Activated naive CD8-positive, alpha-beta T cell treated with anti-CD3 and anti-CD28 coated beads, Interleukin-2, amount 10 ng/mL, durations not matched to agents 7 days and 5 days (primary cell): ENCODE measurements at regions not wholly inside any gene's neighbourhood (a gene's known extent, or its start where the extent isn't known, plus 50 kb on each side); places are given as distances from the start of the nearest gene placed in this dataset.

ENCODE experiments used
- ATAC-seq: fragments of 150-1000 bp; cut with Tn5 transposase; one replicate; pipeline ENCODE4 v1.10.0; 2021; ENCODE audit warnings: low read depth, moderate library complexity
- POLR2A ChIA-PET: fragments of 350-600 bp; sonication (Branson Sonifier 250); formaldehyde crosslinking; loops from one replicate; lab custom pipeline; 2021; ENCODE audit warnings: antibody characterized with exemption; lab: Charles Lee
- DNase-seq: peaks from one replicate; pipeline ENCODE4 v3.0.0; 2021
- H3K27ac Mint-ChIP-seq: one replicate; pipeline ENCODE4 v1.8.0; 2022; ENCODE audit warnings: mild to moderate bottlenecking, mixed read lengths
- H3K27me3 Mint-ChIP-seq: one replicate; pipeline ENCODE4 v1.8.0; 2022; ENCODE audit warnings: mild to moderate bottlenecking, moderate library complexity, mixed read lengths
- H3K36me3 Mint-ChIP-seq: one replicate; pipeline ENCODE4 v1.8.0; 2021; ENCODE audit warnings: mild to moderate bottlenecking, mixed read lengths
- H3K4me1 Mint-ChIP-seq: one replicate; pipeline ENCODE4 v1.8.0; 2021; ENCODE audit warnings: mixed read lengths
- H3K4me3 Mint-ChIP-seq: one replicate; pipeline ENCODE4 v1.8.0; 2022; ENCODE audit warnings: mild to moderate bottlenecking, moderate library complexity, mixed read lengths
- H3K9me3 Mint-ChIP-seq: one replicate; pipeline ENCODE4 v1.8.0; 2021; ENCODE audit warnings: mixed read lengths

- peaks cover 4% of the 10 kb centered on the region for H3K36me3 Mint-ChIP-seq
- POLR2A ChIA-PET = no interaction called here
- peaks cover 15% of the 10 kb centered on the region for H3K27me3 Mint-ChIP-seq
- no peak for DNase-seq
- no peak overlapping the region for H3K4me3 Mint-ChIP-seq
- no peaks in the 10 kb centered on the region for H3K9me3 Mint-ChIP-seq
- no peaks in the 10 kb centered on the region for H3K4me1 Mint-ChIP-seq
- no peak overlapping the region for H3K27ac Mint-ChIP-seq
- no peak for ATAC-seq
Observed at GRCh38 chr11:128251140-128251539, 336.2 kb downstream of the ETS1 start.

- POLR2A ChIA-PET = no interaction called here
- no peaks in the 10 kb centered on the region for H3K9me3 Mint-ChIP-seq
- DNase-seq (no peak), ATAC-seq (no peak)
- H3K27ac Mint-ChIP-seq = no peak overlapping the region
- H3K36me3 Mint-ChIP-seq = peaks cover 1% of the 10 kb centered on the region
- H3K4me3 Mint-ChIP-seq = no peak overlapping the region
- peaks cover 15% of the 10 kb centered on the region for H3K27me3 Mint-ChIP-seq
- no peaks in the 10 kb centered on the region for H3K4me1 Mint-ChIP-seq
Observed at GRCh38 chr11:128250482-128250881, 336.9 kb downstream of the ETS1 start.

DNA sequence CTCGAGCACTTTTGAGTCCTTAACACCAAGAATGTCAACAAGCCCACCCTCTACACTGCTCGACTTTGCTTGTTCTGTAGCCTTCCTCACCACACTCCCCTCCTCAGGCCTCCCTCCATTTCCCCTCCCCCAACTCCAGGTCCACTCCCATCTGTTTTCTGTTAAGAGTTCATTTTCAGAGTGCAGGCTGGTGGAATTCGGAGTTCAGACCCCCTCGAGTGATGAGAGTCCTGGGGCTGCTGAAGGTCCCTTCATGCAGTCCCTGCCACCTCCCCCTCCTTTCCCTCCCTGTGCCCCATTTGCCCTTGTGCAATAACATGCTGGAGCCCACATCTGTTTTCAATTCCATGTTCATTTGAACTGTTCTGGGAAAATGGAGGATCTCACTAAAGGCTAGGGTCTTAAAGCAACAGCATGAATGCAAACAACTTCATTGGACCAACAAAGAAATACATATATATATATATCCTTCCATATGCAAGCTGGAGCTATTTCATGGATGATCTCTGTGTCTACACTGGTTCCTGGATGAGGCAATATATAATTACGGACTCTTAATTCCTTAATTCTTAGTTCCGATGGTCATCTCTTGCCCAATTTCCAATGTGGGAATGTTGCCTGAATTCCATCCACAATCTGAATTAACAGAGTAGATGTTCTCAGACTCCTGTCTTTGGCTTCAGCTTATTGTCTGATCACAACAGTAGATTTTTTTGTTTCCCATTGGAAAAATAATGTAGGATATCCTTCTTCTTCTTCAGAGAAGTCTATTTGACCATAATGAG is 340.4 kb downstream of the ETS1 start:
- no peak for ATAC-seq
- POLR2A ChIA-PET = no interaction called here
- no peaks in the 10 kb centered on the region for H3K9me3 Mint-ChIP-seq
- H3K36me3 Mint-ChIP-seq = peaks cover 1% of the 10 kb centered on the region
- no peak overlapping the region for H3K4me3 Mint-ChIP-seq
- no peaks in the 10 kb centered on the region for H3K4me1 Mint-ChIP-seq
- DNase-seq = no peak
- H3K27ac Mint-ChIP-seq = no peak overlapping the region
- H3K27me3 Mint-ChIP-seq = peaks cover 15% of the 10 kb centered on the region

DNA sequence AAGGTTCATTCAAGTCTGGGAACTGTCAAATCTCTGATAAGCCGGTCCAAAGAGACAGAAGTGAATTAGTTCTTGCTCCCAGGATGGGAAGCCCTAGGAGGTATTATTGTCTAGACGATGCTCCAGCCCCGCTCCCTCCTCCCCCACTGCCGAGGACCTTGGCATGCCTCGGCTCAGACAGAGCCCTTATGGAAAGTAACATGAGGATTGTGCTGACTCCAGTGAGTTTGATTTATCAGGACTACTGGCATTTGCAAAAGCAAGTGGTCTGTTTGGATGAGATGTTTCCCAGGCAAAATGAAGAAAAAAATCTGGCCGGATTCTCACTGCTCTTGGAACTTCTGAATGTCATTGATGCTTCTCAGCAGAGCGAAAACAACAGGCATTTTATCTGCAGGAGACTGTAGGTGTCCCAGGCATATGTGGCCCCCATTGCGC is 341.0 kb downstream of the ETS1 start:
- Mint-ChIP-seq H3K4me3 (no peak overlapping the region), H3K9me3 (no peaks in the 10 kb centered on the region), H3K36me3 (no peaks in the 10 kb centered on the region), H3K4me1 (no peaks in the 10 kb centered on the region), H3K27me3 (peaks cover 12% of the 10 kb centered on the region), H3K27ac (no peak overlapping the region)
- DNase-seq (no peak), ATAC-seq (no peak)
- POLR2A ChIA-PET = no interaction called here

DNA sequence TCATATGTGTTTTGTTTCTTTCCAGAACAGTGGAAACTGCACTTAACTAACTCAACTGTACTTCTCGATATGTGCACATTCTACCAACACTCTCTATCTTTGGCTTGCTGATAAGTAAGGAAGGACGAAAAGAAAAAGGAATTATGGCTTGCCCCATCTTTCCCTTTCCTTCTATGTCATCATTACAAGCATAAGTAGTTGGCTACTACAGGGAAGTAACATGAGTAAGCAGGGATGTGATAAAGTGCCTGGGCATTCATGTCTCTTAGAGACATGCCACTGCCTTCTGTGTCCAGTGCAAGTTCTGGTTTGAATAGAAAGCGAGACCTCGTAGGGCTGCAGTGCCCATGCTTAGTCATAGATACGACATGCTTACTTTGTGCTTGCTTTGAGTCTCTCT is 342.5 kb downstream of the ETS1 start:
- H3K36me3 Mint-ChIP-seq = no peaks in the 10 kb centered on the region
- peaks cover 12% of the 10 kb centered on the region for H3K27me3 Mint-ChIP-seq
- ATAC-seq = no peak
- no peaks in the 10 kb centered on the region for H3K4me1 Mint-ChIP-seq
- no peak overlapping the region for H3K4me3 Mint-ChIP-seq
- POLR2A ChIA-PET = no interaction called here
- DNase-seq = no peak
- H3K9me3 Mint-ChIP-seq = no peaks in the 10 kb centered on the region
- H3K27ac Mint-ChIP-seq = no peak overlapping the region

GRCh38 chr11:128242451-128242850 is 344.9 kb downstream of the ETS1 start:
- peaks cover 9% of the 10 kb centered on the region for H3K4me1 Mint-ChIP-seq
- POLR2A ChIA-PET = no interaction called here
- no peaks in the 10 kb centered on the region for H3K36me3 Mint-ChIP-seq
- ATAC-seq (no peak), DNase-seq (no peak)
- H3K27ac Mint-ChIP-seq = no peak overlapping the region
- H3K4me3 Mint-ChIP-seq = no peak overlapping the region
- no peaks in the 10 kb centered on the region for H3K9me3 Mint-ChIP-seq
- H3K27me3 Mint-ChIP-seq = peaks cover 12% of the 10 kb centered on the region

DNA sequence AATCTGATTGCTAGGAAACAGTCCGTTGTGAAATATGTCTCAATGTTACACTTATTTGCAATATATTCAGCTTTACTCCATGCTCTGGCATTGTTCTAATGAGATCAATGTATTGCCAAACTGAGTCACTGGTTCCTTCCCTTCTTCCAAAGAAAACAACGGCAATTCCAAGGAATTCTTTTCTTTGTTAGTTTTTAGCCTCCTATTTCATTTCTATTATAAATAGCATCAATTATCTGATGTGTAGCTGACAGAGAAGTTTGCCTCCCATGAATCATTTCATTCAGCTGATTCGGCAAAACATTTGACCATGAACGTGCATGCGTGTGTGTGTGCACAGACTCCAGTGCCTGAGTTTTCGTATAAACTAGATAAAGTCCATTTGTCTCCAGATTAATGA is 346.8 kb downstream of the ETS1 start:
- Mint-ChIP-seq H3K9me3 (no peaks in the 10 kb centered on the region), H3K4me3 (no peak overlapping the region), H3K27ac (no peak overlapping the region), H3K27me3 (peaks cover 2% of the 10 kb centered on the region), H3K4me1 (peaks cover 9% of the 10 kb centered on the region), H3K36me3 (no peaks in the 10 kb centered on the region)
- POLR2A ChIA-PET = no interaction called here
- DNase-seq = no peak
- no peak for ATAC-seq

DNA sequence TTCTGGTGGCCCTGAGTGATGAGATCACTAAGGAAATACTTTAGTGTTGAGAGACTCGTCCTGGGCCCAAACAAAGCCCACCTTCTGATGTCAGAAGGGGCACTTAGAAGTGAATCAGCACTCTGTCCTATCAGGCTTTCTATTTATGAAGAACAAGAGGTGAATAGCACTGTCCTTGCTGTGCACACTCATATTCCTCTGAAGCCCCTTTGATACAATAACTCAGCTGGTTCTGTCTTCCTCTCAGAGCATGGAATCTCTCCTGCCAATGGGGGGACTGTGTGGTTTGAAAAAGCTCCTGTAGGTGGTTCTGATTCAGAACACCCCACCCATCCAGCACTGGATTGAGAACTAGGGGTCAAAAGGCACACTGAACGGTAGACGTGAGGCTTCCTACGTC is 348.1 kb downstream of the ETS1 start:
- Mint-ChIP-seq H3K36me3 (no peaks in the 10 kb centered on the region), H3K4me3 (peak overlapping the region; percentile 8), H3K27me3 (peaks cover 2% of the 10 kb centered on the region), H3K4me1 (peaks cover 9% of the 10 kb centered on the region), H3K27ac (peak overlapping the region; percentile 37), H3K9me3 (no peaks in the 10 kb centered on the region)
- ATAC-seq (no peak), DNase-seq (no peak)
- POLR2A ChIA-PET = no interaction called here

DNA sequence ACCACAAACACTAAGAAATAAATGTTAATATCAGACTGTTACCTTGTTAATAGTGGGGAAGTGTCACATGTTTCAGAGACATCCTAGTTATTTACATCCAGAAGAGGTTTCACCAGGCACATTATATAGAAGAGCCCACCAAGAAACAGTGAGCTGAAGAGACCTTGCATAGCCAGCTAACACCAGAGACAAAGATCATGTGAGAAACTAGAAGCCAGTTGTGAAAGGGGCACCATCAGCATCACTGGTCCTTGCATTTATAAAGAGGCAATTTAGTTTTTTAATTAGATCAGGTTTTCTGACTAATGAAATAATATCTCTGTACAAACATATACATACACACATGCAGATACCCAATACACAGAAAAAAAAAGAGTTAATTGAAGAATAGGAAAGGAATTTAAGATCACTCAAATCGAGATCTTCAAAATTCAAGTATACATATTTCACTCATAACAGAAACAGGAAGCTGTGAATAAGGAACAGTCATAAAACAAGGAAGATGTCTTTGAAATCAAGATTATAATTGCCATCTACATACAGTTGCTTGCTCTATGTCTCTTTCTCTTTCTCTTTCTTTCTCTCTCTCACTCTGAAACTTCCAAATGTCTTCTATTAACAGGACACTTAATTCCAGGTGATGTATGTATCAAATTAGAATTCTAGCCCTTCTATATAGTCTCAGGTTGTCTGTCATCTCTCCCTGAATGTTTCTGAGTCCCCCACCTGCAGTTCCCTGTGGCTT is 348.7 kb downstream of the ETS1 start:
- Mint-ChIP-seq H3K9me3 (no peaks in the 10 kb centered on the region), H3K4me1 (peaks cover 9% of the 10 kb centered on the region), H3K27ac (peak overlapping the region; percentile 37), H3K36me3 (no peaks in the 10 kb centered on the region), H3K27me3 (peaks cover 2% of the 10 kb centered on the region), H3K4me3 (peak overlapping the region; percentile 15)
- ATAC-seq = peak; percentile 52
- DNase-seq = no peak
- POLR2A ChIA-PET = no interaction called here

- peaks cover 3% of the 10 kb centered on the region for H3K36me3 Mint-ChIP-seq
- no peak overlapping the region for H3K27ac Mint-ChIP-seq
- ATAC-seq = no peak
- peaks cover 11% of the 10 kb centered on the region for H3K4me1 Mint-ChIP-seq
- no peaks in the 10 kb centered on the region for H3K27me3 Mint-ChIP-seq
- no peak overlapping the region for H3K4me3 Mint-ChIP-seq
- POLR2A ChIA-PET = no interaction called here
- DNase-seq = no peak
- H3K9me3 Mint-ChIP-seq = peaks cover 5% of the 10 kb centered on the region
Observed at GRCh38 chr11:128236506-128237498, 350.6 kb downstream of the ETS1 start.

DNA sequence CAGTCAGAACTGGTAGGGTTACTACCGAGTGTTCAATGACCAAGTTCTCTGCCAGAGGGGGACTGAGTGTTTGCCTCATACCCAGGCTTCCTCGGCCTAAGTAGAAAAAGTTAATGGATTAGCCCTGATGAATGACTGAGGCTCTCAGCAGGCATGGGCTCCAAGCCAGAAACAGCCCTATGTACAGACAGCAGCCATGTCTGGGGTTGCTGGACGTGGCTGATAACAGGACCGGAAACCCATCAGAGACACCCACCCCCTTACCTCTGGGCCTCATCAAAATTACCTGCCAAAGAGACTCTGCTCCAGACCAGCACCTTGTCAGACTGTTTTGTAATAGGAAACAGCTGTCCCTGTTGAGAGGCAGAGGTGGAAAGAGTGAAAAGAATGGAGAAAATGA is 351.4 kb downstream of the ETS1 start:
- Mint-ChIP-seq H3K27ac (no peak overlapping the region), H3K9me3 (peaks cover 5% of the 10 kb centered on the region), H3K4me3 (no peak overlapping the region), H3K4me1 (peaks cover 11% of the 10 kb centered on the region), H3K36me3 (peaks cover 3% of the 10 kb centered on the region), H3K27me3 (no peaks in the 10 kb centered on the region)
- DNase-seq = no peak
- POLR2A ChIA-PET = no interaction called here
- ATAC-seq = no peak

DNA sequence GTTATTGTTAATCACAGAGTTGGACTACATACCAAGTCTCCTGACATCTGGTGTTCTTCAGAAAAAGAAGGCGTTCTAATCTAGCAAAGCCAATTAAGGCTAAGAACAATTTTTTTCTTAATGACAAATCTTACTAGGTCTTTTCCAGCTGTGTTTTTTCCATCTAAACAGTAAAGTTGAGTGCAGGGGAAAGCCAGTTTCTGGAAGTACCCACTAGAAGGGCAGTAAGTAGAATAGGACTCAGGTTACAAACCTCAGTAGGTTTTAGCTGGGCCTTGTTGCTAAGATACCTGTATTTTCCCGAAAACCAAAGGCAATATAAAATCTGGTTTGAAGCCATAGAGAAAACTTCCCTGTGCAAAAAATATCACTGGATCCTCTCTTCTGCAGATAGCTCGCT is 351.9 kb downstream of the ETS1 start:
- DNase-seq (no peak), ATAC-seq (no peak)
- H3K27ac Mint-ChIP-seq = no peak overlapping the region
- peaks cover 5% of the 10 kb centered on the region for H3K9me3 Mint-ChIP-seq
- H3K36me3 Mint-ChIP-seq = peaks cover 3% of the 10 kb centered on the region
- no peaks in the 10 kb centered on the region for H3K27me3 Mint-ChIP-seq
- POLR2A ChIA-PET = no interaction called here
- peaks cover 11% of the 10 kb centered on the region for H3K4me1 Mint-ChIP-seq
- no peak overlapping the region for H3K4me3 Mint-ChIP-seq

DNA sequence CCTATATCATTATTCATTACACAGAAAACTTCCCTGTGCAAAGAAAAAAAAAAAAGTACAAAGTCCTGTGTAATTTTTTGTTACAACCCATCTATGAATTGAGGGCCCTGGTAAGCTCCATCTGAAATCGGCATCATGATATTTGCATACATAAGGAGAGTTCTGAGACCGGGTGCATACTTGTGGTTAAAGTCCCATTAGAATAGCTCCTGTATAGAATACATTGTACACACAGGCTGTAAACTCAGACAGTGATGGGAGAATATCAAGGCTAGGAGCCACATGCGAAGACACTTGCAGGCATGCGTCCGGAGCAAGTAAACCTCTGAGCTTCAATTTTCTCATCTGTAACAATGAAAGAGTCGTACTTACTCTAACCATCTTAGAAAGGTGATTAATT is 353.2 kb downstream of the ETS1 start:
- Mint-ChIP-seq H3K36me3 (peaks cover 3% of the 10 kb centered on the region), H3K27ac (no peak overlapping the region), H3K9me3 (peaks cover 5% of the 10 kb centered on the region), H3K27me3 (no peaks in the 10 kb centered on the region), H3K4me3 (no peak overlapping the region), H3K4me1 (peaks cover 13% of the 10 kb centered on the region)
- POLR2A ChIA-PET = no interaction called here
- ATAC-seq (no peak), DNase-seq (no peak)
